ENCODE measurements at regions not wholly inside any gene's neighbourhood (a gene's known extent, or its start where the extent isn't known, plus 50 kb on each side); places are given as distances from the start of the nearest gene placed in this dataset.

DNA sequence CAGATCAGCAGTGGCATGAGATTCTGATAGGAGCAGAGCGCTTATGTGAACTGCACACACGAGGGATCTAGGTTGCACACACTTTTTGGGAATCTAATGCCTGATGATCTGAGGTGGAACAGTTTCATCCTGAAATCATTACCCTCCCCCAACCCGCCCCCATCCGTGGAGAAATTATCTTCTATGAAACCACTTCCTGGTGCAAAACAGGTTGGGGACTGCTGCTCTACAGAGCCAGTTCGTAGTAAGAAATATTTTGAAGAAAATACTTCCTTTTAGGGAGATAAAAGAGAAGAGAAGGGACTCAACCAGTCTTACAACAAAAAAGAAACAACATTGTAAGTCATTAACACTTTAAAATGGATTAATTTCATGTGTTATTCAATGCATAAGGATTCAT is 1308.2 kb downstream of the GATA3 start:
- Histone ChIP-seq H3K36me3 (no peaks in the 10 kb centered on the region), H4K20me1 (ENCODE audit: low read depth) (no peaks in the 10 kb centered on the region), H3K27ac (no peak overlapping the region), H3F3A (ENCODE audit: low read depth) (no peaks in the 10 kb centered on the region), H3K27me3 (no peaks in the 10 kb centered on the region), H3K4me3 (no peak overlapping the region), H3K4me1 (no peaks in the 10 kb centered on the region), H3K4me2 (no peak overlapping the region), H3K79me2 (ENCODE audit: low read depth) (no peaks in the 10 kb centered on the region), H3K9me3 (ENCODE audit: low read depth) (no peaks in the 10 kb centered on the region), H3K9ac (no peak overlapping the region), H2AFZ (replicated peaks) (no peak overlapping the region)
- no peak for TF ChIP-seq EZH2phosphoT487 (IDR thresholded peaks at IDR 0.05)
- Mint-ChIP-seq H3K27me3 (ENCODE audit: insufficient read depth, low read depth) (peaks cover 2% of the 10 kb centered on the region), H3K4me3 (no peak overlapping the region), H3K27ac (no peak overlapping the region), H3K4me1 (no peaks in the 10 kb centered on the region), H3K9me3 (no peaks in the 10 kb centered on the region), H3K36me3 (no peaks in the 10 kb centered on the region)
- DNase-seq (ENCODE audit: low spot score), result no peak

DNA sequence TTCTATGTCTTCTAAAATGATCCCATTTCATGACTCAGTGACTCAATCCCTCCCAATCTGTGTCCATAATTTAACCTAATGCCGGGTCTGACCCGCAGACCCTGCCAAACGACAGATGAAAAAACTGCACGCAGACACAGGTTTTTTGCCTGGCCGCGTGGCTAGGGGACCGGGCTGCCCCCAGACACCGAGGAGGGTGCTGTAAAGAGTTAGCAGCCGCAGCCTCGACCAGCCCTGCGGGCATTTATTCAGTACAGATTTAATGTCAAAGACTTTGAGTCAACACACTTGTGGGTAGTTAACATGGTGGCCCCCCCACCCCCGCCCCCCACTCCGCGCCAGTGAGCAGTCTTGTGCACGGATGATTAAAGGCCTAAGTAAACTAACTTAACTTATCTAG is 1324.7 kb downstream of the GATA3 start:
- Mint-ChIP-seq H3K4me3 (no peak overlapping the region), H3K27ac (no peak overlapping the region), H3K9me3 (peaks cover 5% of the 10 kb centered on the region), H3K27me3 (ENCODE audit: insufficient read depth, low read depth) (peaks cover 2% of the 10 kb centered on the region), H3K4me1 (no peaks in the 10 kb centered on the region), H3K36me3 (no peaks in the 10 kb centered on the region)
- Histone ChIP-seq H3K9me3 (ENCODE audit: low read depth) (no peaks in the 10 kb centered on the region), H3K9ac (no peak overlapping the region), H2AFZ (replicated peaks) (no peak overlapping the region), H3K79me2 (ENCODE audit: low read depth) (no peaks in the 10 kb centered on the region), H3F3A (ENCODE audit: low read depth) (no peaks in the 10 kb centered on the region), H3K4me3 (no peak overlapping the region), H3K4me1 (peaks cover 7% of the 10 kb centered on the region), H3K27me3 (no peaks in the 10 kb centered on the region), H3K36me3 (no peaks in the 10 kb centered on the region), H3K27ac (no peak overlapping the region), H3K4me2 (no peak overlapping the region), H4K20me1 (ENCODE audit: low read depth) (no peaks in the 10 kb centered on the region)
- no peak for DNase-seq (ENCODE audit: low spot score)
- TF ChIP-seq, protein P1, sequence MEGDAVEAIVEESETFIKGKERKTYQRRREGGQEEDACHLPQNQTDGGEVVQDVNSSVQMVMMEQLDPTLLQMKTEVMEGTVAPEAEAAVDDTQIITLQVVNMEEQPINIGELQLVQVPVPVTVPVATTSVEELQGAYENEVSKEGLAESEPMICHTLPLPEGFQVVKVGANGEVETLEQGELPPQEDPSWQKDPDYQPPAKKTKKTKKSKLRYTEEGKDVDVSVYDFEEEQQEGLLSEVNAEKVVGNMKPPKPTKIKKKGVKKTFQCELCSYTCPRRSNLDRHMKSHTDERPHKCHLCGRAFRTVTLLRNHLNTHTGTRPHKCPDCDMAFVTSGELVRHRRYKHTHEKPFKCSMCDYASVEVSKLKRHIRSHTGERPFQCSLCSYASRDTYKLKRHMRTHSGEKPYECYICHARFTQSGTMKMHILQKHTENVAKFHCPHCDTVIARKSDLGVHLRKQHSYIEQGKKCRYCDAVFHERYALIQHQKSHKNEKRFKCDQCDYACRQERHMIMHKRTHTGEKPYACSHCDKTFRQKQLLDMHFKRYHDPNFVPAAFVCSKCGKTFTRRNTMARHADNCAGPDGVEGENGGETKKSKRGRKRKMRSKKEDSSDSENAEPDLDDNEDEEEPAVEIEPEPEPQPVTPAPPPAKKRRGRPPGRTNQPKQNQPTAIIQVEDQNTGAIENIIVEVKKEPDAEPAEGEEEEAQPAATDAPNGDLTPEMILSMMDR (IDR thresholded peaks at IDR 0.05), result no peak
- TF ChIP-seq EZH2 (IDR thresholded peaks at IDR 0.05) (no peak), EZH2phosphoT487 (IDR thresholded peaks at IDR 0.05) (no peak)

DNA sequence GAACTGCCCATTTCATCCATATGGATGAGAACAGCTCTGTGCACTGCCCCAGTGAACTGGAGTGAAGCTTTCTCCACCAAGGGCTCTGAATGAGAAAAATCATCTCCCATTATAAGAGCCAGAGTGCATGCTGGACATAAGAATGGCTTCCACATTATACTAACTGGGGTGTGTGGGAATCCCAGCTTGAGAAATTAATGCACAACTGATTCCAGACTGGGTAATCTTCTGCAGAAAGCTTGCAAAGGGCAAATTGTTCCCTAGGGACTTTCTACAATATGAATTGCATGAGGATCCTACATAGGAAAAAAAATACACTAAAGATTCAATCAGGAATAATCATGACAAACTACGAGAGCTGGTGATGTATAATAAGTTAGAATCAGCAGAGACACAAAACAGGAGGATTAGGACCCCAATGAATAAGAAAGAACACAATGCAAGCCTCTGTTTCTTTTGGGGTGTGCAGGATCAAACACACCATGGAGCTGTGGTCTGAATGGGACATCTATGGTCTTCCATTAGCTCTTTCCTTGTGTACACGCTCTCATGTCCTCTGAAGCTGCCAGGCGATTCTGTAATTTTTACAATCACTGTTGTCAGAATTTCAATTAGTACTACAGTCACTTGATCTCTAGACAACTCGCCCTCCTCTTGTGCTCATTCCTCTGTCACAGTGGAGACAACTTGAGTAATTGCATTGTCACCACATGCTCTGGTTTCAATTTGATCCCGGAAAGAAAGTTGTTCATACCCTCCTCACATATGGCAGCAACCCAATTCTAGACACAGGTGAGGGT is 1327.4 kb downstream of the GATA3 start:
- Histone ChIP-seq H3K36me3 (no peaks in the 10 kb centered on the region), H3F3A (ENCODE audit: low read depth) (no peaks in the 10 kb centered on the region), H3K4me2 (no peak overlapping the region), H3K79me2 (ENCODE audit: low read depth) (no peaks in the 10 kb centered on the region), H4K20me1 (ENCODE audit: low read depth) (no peaks in the 10 kb centered on the region), H3K9ac (no peak overlapping the region), H3K27me3 (no peaks in the 10 kb centered on the region), H3K4me1 (peaks cover 7% of the 10 kb centered on the region), H3K27ac (no peak overlapping the region), H2AFZ (replicated peaks) (no peak overlapping the region), H3K9me3 (ENCODE audit: low read depth) (no peaks in the 10 kb centered on the region), H3K4me3 (no peak overlapping the region)
- no peak for DNase-seq (ENCODE audit: low spot score)
- no peak overlapping the region for H3K27ac Mint-ChIP-seq
- peaks cover 2% of the 10 kb centered on the region for H3K27me3 Mint-ChIP-seq (ENCODE audit: insufficient read depth, low read depth)
- TF ChIP-seq, protein P1 (IDR thresholded peaks at IDR 0.05), result no peak
- TF ChIP-seq EZH2phosphoT487 (IDR thresholded peaks at IDR 0.05) (no peak), EZH2 (IDR thresholded peaks at IDR 0.05) (no peak)
- no peak overlapping the region for H3K4me3 Mint-ChIP-seq
- peaks cover 5% of the 10 kb centered on the region for H3K9me3 Mint-ChIP-seq
- no peaks in the 10 kb centered on the region for H3K36me3 Mint-ChIP-seq
- no peaks in the 10 kb centered on the region for H3K4me1 Mint-ChIP-seq

DNA sequence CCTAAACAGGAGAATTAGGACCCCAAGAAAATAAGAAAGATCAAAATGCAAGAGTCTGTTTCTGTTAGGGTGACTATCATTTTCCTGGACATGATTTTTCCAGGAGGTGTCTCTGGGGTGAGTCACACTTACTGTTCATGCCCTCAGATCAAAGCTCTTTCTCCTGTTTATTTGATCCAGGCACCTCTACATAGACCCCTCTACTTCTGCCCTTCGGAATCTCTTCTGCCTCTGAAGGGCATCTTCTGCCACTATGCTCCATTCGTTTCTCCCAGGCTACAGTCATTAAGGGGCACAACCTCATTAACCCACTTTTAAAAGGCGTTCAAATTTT is 1328.0 kb downstream of the GATA3 start:
- peaks cover 2% of the 10 kb centered on the region for H3K27me3 Mint-ChIP-seq (ENCODE audit: insufficient read depth, low read depth)
- Histone ChIP-seq H3K4me3 (no peak overlapping the region), H3K9ac (no peak overlapping the region), H3K27me3 (no peaks in the 10 kb centered on the region), H3K4me1 (peaks cover 7% of the 10 kb centered on the region), H3K9me3 (ENCODE audit: low read depth) (no peaks in the 10 kb centered on the region), H4K20me1 (ENCODE audit: low read depth) (no peaks in the 10 kb centered on the region), H3K4me2 (no peak overlapping the region), H3K27ac (no peak overlapping the region), H2AFZ (replicated peaks) (no peak overlapping the region), H3K79me2 (ENCODE audit: low read depth) (no peaks in the 10 kb centered on the region), H3F3A (ENCODE audit: low read depth) (no peaks in the 10 kb centered on the region), H3K36me3 (no peaks in the 10 kb centered on the region)
- H3K27ac Mint-ChIP-seq, result no peak overlapping the region
- H3K4me3 Mint-ChIP-seq, result no peak overlapping the region
- TF ChIP-seq EZH2phosphoT487 (IDR thresholded peaks at IDR 0.05) (no peak), EZH2 (IDR thresholded peaks at IDR 0.05) (no peak)
- TF ChIP-seq, protein P1 (IDR thresholded peaks at IDR 0.05), result no peak
- no peaks in the 10 kb centered on the region for H3K4me1 Mint-ChIP-seq
- no peaks in the 10 kb centered on the region for H3K36me3 Mint-ChIP-seq
- DNase-seq (ENCODE audit: low spot score), result no peak
- H3K9me3 Mint-ChIP-seq, result peaks cover 5% of the 10 kb centered on the region

Measured in neural progenitor cell (in vitro differentiated cells).